Osteoblast (primary cell): ENCODE measurements at regions not wholly inside any gene's neighbourhood (a gene's known extent, or its start where the extent isn't known, plus 50 kb on each side); places are given as distances from the start of the nearest gene placed in this dataset.

Experiments
- DNase-seq: peaks from one replicate; pipeline ENCODE4 v3.0.0; 2011; ENCODE audit warnings: low spot score, mixed read lengths; ENCODE audit not compliant: insufficient read length; ENCODE audit errors: missing footprints
- H2AFZ ChIP-seq: 2 replicates; pipeline ENCODE4 v1.6.0; 2011; ENCODE audit warnings: mild to moderate bottlenecking, low read length
- H3K27ac ChIP-seq: 2 replicates; pipeline ENCODE4 v1.5.1; 2011; ENCODE audit warnings: mild to moderate bottlenecking, low read depth, low read length, moderate library complexity
- H3K27me3 ChIP-seq: 2 replicates; pipeline ENCODE4 v1.6.0; 2012; ENCODE audit warnings: mild to moderate bottlenecking, control low read depth, inconsistent platforms, low read length, moderate library complexity; ENCODE audit not compliant: insufficient read depth
- H3K36me3 ChIP-seq: 2 replicates; pipeline ENCODE4 v1.5.1; 2011; ENCODE audit warnings: mild to moderate bottlenecking, low read length, control low read depth, moderate library complexity; ENCODE audit not compliant: insufficient read depth
- H3K4me1 ChIP-seq: 2 replicates; pipeline ENCODE4 v1.5.1; 2011; ENCODE audit warnings: mild to moderate bottlenecking, low read length, control low read depth, moderate library complexity; ENCODE audit not compliant: insufficient read depth
- H3K4me2 ChIP-seq: 2 replicates; pipeline ENCODE4 v1.6.0; 2011; ENCODE audit warnings: mild to moderate bottlenecking, low read length; ENCODE audit not compliant: insufficient read depth
- H3K4me3 ChIP-seq: fragments of 200-600 bp; sonication (generic); 3 replicates; pipeline ENCODE4 v1.5.1; 2012; ENCODE audit warnings: mild to moderate bottlenecking, low read length, inconsistent platforms; ENCODE audit not compliant: insufficient read depth
- H3K79me2 ChIP-seq: 2 replicates; pipeline ENCODE4 v1.6.0; 2012; ENCODE audit warnings: mild to moderate bottlenecking, low read length, control low read depth, inconsistent platforms; ENCODE audit not compliant: insufficient read depth
- H3K9me3 ChIP-seq: 2 replicates; pipeline ENCODE4 v1.5.1; 2011; ENCODE audit warnings: low read depth, low read length, control low read depth
- H4K20me1 ChIP-seq: 2 replicates; pipeline ENCODE4 v1.6.0; 2012; ENCODE audit warnings: mild to moderate bottlenecking, low read length, control low read depth; ENCODE audit not compliant: insufficient read depth
- CTCF ChIP-seq: IDR thresholded peaks from 2 replicates; pipeline ENCODE4 v1.5.1; 2011; ENCODE audit warnings: mild to moderate bottlenecking, low read depth, low read length, moderate library complexity; ENCODE audit errors: extremely low read depth

GRCh38 chrX:113962343-113962742 lies 621.5 kb upstream of the HTR2C start:
- no peak overlapping the region for H3K4me2 ChIP-seq
- H4K20me1 ChIP-seq, result no peaks in the 10 kb centered on the region
- no peaks in the 10 kb centered on the region for H3K9me3 ChIP-seq
- H3K4me3 ChIP-seq, result no peak overlapping the region
- no peak for DNase-seq
- peaks cover 5% of the 10 kb centered on the region for H3K27me3 ChIP-seq
- H3K79me2 ChIP-seq, result no peaks in the 10 kb centered on the region
- no peak for TF ChIP-seq CTCF
- H3K4me1 ChIP-seq, result no peaks in the 10 kb centered on the region
- H3K27ac ChIP-seq, result no peak overlapping the region
- H2AFZ ChIP-seq, result no peak overlapping the region
- H3K36me3 ChIP-seq, result no peaks in the 10 kb centered on the region

GRCh38 chrX:113959912-113960626 lies 623.8 kb upstream of the HTR2C start:
- no peaks in the 10 kb centered on the region for H3K27me3 ChIP-seq
- TF ChIP-seq CTCF, result no peak
- H3K4me1 ChIP-seq, result no peaks in the 10 kb centered on the region
- DNase-seq, result no peak
- H3K79me2 ChIP-seq, result no peaks in the 10 kb centered on the region
- no peaks in the 10 kb centered on the region for H3K36me3 ChIP-seq
- H3K4me3 ChIP-seq, result no peak overlapping the region
- no peak overlapping the region for H3K4me2 ChIP-seq
- no peak overlapping the region for H3K27ac ChIP-seq
- no peak overlapping the region for H2AFZ ChIP-seq
- no peaks in the 10 kb centered on the region for H4K20me1 ChIP-seq
- no peaks in the 10 kb centered on the region for H3K9me3 ChIP-seq

GRCh38 chrX:113956936-113957335 lies 627.0 kb upstream of the HTR2C start:
- Histone ChIP-seq H2AFZ (no peak overlapping the region), H3K4me1 (no peaks in the 10 kb centered on the region), H3K4me3 (no peak overlapping the region), H3K27ac (no peak overlapping the region), H3K27me3 (no peaks in the 10 kb centered on the region), H3K79me2 (no peaks in the 10 kb centered on the region), H3K36me3 (no peaks in the 10 kb centered on the region), H4K20me1 (no peaks in the 10 kb centered on the region), H3K9me3 (no peaks in the 10 kb centered on the region), H3K4me2 (no peak overlapping the region)
- TF ChIP-seq CTCF, result no peak
- DNase-seq, result no peak

- Histone ChIP-seq H3K9me3 (peaks cover 2% of the 10 kb centered on the region), H3K36me3 (no peaks in the 10 kb centered on the region), H3K4me1 (no peaks in the 10 kb centered on the region), H3K27ac (no peak overlapping the region), H3K4me2 (no peak overlapping the region), H3K79me2 (no peaks in the 10 kb centered on the region), H4K20me1 (no peaks in the 10 kb centered on the region), H2AFZ (no peak overlapping the region), H3K4me3 (no peak overlapping the region), H3K27me3 (no peaks in the 10 kb centered on the region)
- DNase-seq, result no peak
- TF ChIP-seq CTCF, result no peak
These were observed 629.6 kb upstream of the HTR2C start for GRCh38 chrX:113954297-113954696.
